K562 (cell line): ENCODE measurements at regions not wholly inside any gene's neighbourhood (a gene's known extent, or its start where the extent isn't known, plus 50 kb on each side); places are given as distances from the start of the nearest gene placed in this dataset.

Experiments used
- ELF2 ChIP-seq: fragments of 250-450 bp; sonication (Bioruptor Pico); IDR thresholded peaks from 2 replicates; pipeline ENCODE4 v1.5.0; 2021; ENCODE audit warnings: mild to moderate bottlenecking
- EZH2 ChIP-seq: IDR thresholded peaks from 2 replicates; pipeline ENCODE4 v1.6.1; 2012; ENCODE audit warnings: low read depth, mild to moderate bottlenecking, inconsistent platforms, low read length, borderline replicate concordance
- GMEB1 ChIP-seq: fragments of 250-450 bp; sonication (Bioruptor Pico); IDR thresholded peaks from 2 replicates; pipeline ENCODE4 v1.4.0; 2020; ENCODE audit warnings: mild to moderate bottlenecking
- JUNB ChIP-seq: fragments of 450-650 bp; formaldehyde crosslinking; conservative IDR thresholded peaks from 2 replicates; pipeline ENCODE4 v1.4.0; 2020; ENCODE audit warnings: mild to moderate bottlenecking
- NCOA1 ChIP-seq: fragments of 450-650 bp; IDR thresholded peaks from 2 replicates; pipeline ENCODE4 v1.6.1; 2016; ENCODE audit warnings: low read depth
- NFRKB ChIP-seq: fragments of 450-650 bp; IDR thresholded peaks from 2 replicates; pipeline ENCODE4 v1.6.1; 2016; ENCODE audit warnings: low read depth
- TFE3 ChIP-seq: fragments of 450-650 bp; formaldehyde crosslinking; IDR thresholded peaks from 2 replicates; pipeline ENCODE4 v1.4.0; 2020; ENCODE audit warnings: mild to moderate bottlenecking, mixed read lengths
- ZC3H4 ChIP-seq: sonication (generic); formaldehyde crosslinking; IDR thresholded peaks from 2 replicates; pipeline ENCODE4 v1.9.0; 2021; ENCODE audit warnings: missing genetic modification reagents, borderline replicate concordance
- ZSCAN29 ChIP-seq: fragments of 450-650 bp; IDR thresholded peaks from 2 replicates; pipeline ENCODE4 v1.6.1; 2017
- TF ChIP-seq, protein P1 (sequence below): fragments of 450-650 bp; IDR thresholded peaks from 2 replicates; pipeline ENCODE4 v1.6.1; 2016; ENCODE audit warnings: mild to moderate bottlenecking

- TF ChIP-seq NCOA1: peak; percentile 9; the same call in 1 of the 2 replicates
- no peak for TF ChIP-seq JUNB (CRISPR knock-in tag)
- no peak for TF ChIP-seq ELF2
- no peak for TF ChIP-seq ZC3H4 (CRISPR knock-in tag)
- TF ChIP-seq ZSCAN29: no peak
- TF ChIP-seq EZH2: no peak
- no peak for TF ChIP-seq TFE3
- peak; percentile 76 for TF ChIP-seq NFRKB
- no peak for TF ChIP-seq GMEB1 (CRISPR knock-in tag)
- TF ChIP-seq, protein P1, sequence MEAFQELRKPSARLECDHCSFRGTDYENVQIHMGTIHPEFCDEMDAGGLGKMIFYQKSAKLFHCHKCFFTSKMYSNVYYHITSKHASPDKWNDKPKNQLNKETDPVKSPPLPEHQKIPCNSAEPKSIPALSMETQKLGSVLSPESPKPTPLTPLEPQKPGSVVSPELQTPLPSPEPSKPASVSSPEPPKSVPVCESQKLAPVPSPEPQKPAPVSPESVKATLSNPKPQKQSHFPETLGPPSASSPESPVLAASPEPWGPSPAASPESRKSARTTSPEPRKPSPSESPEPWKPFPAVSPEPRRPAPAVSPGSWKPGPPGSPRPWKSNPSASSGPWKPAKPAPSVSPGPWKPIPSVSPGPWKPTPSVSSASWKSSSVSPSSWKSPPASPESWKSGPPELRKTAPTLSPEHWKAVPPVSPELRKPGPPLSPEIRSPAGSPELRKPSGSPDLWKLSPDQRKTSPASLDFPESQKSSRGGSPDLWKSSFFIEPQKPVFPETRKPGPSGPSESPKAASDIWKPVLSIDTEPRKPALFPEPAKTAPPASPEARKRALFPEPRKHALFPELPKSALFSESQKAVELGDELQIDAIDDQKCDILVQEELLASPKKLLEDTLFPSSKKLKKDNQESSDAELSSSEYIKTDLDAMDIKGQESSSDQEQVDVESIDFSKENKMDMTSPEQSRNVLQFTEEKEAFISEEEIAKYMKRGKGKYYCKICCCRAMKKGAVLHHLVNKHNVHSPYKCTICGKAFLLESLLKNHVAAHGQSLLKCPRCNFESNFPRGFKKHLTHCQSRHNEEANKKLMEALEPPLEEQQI: no peak
Observed at GRCh38 chr17:55576237-55576995, 65.2 kb upstream of the SMIM36 start.
